Stomach (tissue), 8 donors: ENCODE measurements at regions not wholly inside any gene's neighbourhood (a gene's known extent, or its start where the extent isn't known, plus 50 kb on each side); places are given as distances from the start of the nearest gene placed in this dataset.

Experiments used
- DNase-seq, 2 donors: peaks; one replicate each; pipeline versions ENCODE4 v3.0.0 to v3.0.0-alpha.2; 2013 to 2019
- H3K27ac ChIP-seq, 5 donors: fragments of 200-600 bp in 4 of 5; sonication (generic) in 4 of 5; one replicate each; pipeline ENCODE4 v1.5.1; 2013 to 2019; ENCODE audit warnings: mild to moderate bottlenecking in 1 of 5, moderate library complexity in 1 of 5
- H3K27me3 ChIP-seq, 3 donors: fragments of 200-600 bp; sonication (generic); one replicate each; pipeline ENCODE4 v1.5.1; 2017 to 2019; ENCODE audit warnings: mixed run types in 1 of 3
- H3K36me3 ChIP-seq, 4 donors: fragments of 200-600 bp; sonication (generic); 1 replicate in 3 of 4; 2 replicates in 1 of 4; pipeline ENCODE4 v1.5.1; 2016 to 2019
- H3K4me1 ChIP-seq, 4 donors: fragments of 200-600 bp; sonication (generic); one replicate each; pipeline ENCODE4 v1.5.1; 2016 to 2019
- H3K4me3 ChIP-seq, 4 donors: fragments of 200-600 bp; sonication (generic) in 3 of 4; one replicate each; pipeline ENCODE4 v1.5.1; 2016 to 2019; ENCODE audit warnings: mild to moderate bottlenecking in 1 of 4
- H3K9me3 ChIP-seq, 4 donors: fragments of 200-600 bp; sonication (generic); one replicate each; pipeline ENCODE4 v1.5.1; 2016 to 2019
- CTCF ChIP-seq, 7 experiments: fragments of 450-650 bp in 4 of 7; fragments of 200-600 bp in 3 of 7; sonication (generic) in 3 of 7; IDR thresholded peaks; one replicate each; pipeline ENCODE4 v1.5.1; 2016 to 2019; ENCODE audit warnings: antibody characterized with exemption in 7 of 7, control low read depth in 2 of 7, mild to moderate bottlenecking in 1 of 7
- EP300 ChIP-seq: sonication (generic); formaldehyde crosslinking; IDR thresholded peaks from one replicate; pipeline ENCODE4 v1.6.1; 2017; ENCODE audit warnings: antibody characterized with exemption
- POLR2A ChIP-seq, 4 donors: fragments of 450-650 bp; IDR thresholded peaks; one replicate each; pipeline ENCODE4 v1.6.1; 2016; ENCODE audit warnings: antibody characterized with exemption in 4 of 4, control low read depth in 2 of 4, mild to moderate bottlenecking in 1 of 4, moderate library complexity in 1 of 4
- POLR2AphosphoS5 ChIP-seq, 3 donors: sonication (generic); formaldehyde crosslinking; IDR thresholded peaks; one replicate each; pipeline ENCODE4 v1.6.1; 2016; ENCODE audit warnings: antibody characterized with exemption in 3 of 3
- WGBS, 5 donors: extraction: QIAGEN DNeasy Blood & Tissue Kit in 3 of 5; methylation state at CpG; one replicate each; pipeline versions ENCODE4 v1.1.5 to v1.1.7; 2013 to 2018; 5-methylcytosine and 5-hydroxymethylcytosine counted together
- intact Hi-C: fragments of 100-400 bp; cut with DNase I; formaldehyde crosslinking; loops from one replicate; pipeline ENCODE4 v1.15.1; 2023; ENCODE audit warnings: low total_unique reads
- donor health status: healthy with polysubstance abuse.
- donor health status: Bipolar disorder and iron deficiency.
- donor health status: healthy.

GRCh38 chr7:18081617-18082016, 54.0 kb upstream of the PRPS1L1 start:
- intact Hi-C loops, result no loop called here
- no peak for DNase-seq

GRCh38 chr7:18082169-18082568, 54.5 kb upstream of the PRPS1L1 start:
- Histone ChIP-seq H3K4me3 (no peak overlapping the region), H3K27ac (no peak overlapping the region), H3K27me3 (peaks cover 0 to 28% (median 14%) of the 10 kb centered on the region in 3 donors), H3K36me3 (no peaks in the 10 kb centered on the region), H3K4me1 (peaks cover 7 to 14% (median 11%) of the 10 kb centered on the region in 4 donors), H3K9me3 (peaks cover 0 to 21% (median 17%) of the 10 kb centered on the region in 4 donors)
- no peak for DNase-seq
- intact Hi-C loops, result no loop called here
- 83 to 100% (median 94%) methylated on average over 2 of the region's 2 CpGs for WGBS, 5 donors
- TF ChIP-seq POLR2A (IDR thresholded peaks at IDR 0.05) (no peak), CTCF (IDR thresholded peaks at IDR 0.05) (no peak), EP300 (no peak), POLR2AphosphoS5 (IDR thresholded peaks at IDR 0.05) (no peak)

More at GRCh38 chr7:18081617-18082016, 54.0 kb upstream of the PRPS1L1 start:
- H3K4me3 ChIP-seq, result no peak overlapping the region
- H3K27me3 ChIP-seq, result peaks cover 0 to 23% (median 11%) of the 10 kb centered on the region in 3 donors
- H3K27ac ChIP-seq, result no peak overlapping the region
- H3K36me3 ChIP-seq, result no peaks in the 10 kb centered on the region
- peaks cover 0 to 21% (median 17%) of the 10 kb centered on the region in 4 donors for H3K9me3 ChIP-seq
- H3K4me1 ChIP-seq, result peaks cover 4 to 11% (median 8%) of the 10 kb centered on the region in 4 donors
- TF ChIP-seq CTCF (IDR thresholded peaks at IDR 0.05), result no peak
- no peak for TF ChIP-seq POLR2AphosphoS5 (IDR thresholded peaks at IDR 0.05)

- no peaks in the 10 kb centered on the region for H3K36me3 ChIP-seq
- peak overlapping the region; percentile 71 to 87 (median 80) for H3K4me3 ChIP-seq
- TF ChIP-seq POLR2A (IDR thresholded peaks at IDR 0.05), result no peak
- TF ChIP-seq POLR2AphosphoS5 (IDR thresholded peaks at IDR 0.05), result no peak
- TF ChIP-seq CTCF (IDR thresholded peaks at IDR 0.05), result no peak
- no peak for TF ChIP-seq EP300
- peak overlapping the region in 2 of 5 donors; percentile 42 to 82 for H3K27ac ChIP-seq
- H3K9me3 ChIP-seq, result peaks cover 0 to 14% (median 11%) of the 10 kb centered on the region in 4 donors
- H3K4me1 ChIP-seq, result peaks cover 9 to 21% (median 17%) of the 10 kb centered on the region in 4 donors
- 0 to 2% (median 1%) methylated on average over 46 to 108 of the region's 108 CpGs for WGBS, 5 donors
- intact Hi-C loops, result no loop called here
- peaks cover 0 to 36% (median 15%) of the 10 kb centered on the region in 3 donors for H3K27me3 ChIP-seq
- peak in 1 of 2 donors; percentile 79 for DNase-seq
These were observed 58.7 kb upstream of the PRPS1L1 start for GRCh38 chr7:18086165-18087025.

GRCh38 chr7:18087026-18087686, 59.5 kb upstream of the PRPS1L1 start:
- Histone ChIP-seq H3K36me3 (no peaks in the 10 kb centered on the region), H3K9me3 (peaks cover 0 to 7% (median 5%) of the 10 kb centered on the region in 4 donors), H3K27me3 (peaks cover 0 to 36% (median 15%) of the 10 kb centered on the region in 3 donors), H3K4me3 (peak overlapping the region; percentile 71 to 87 (median 80)), H3K4me1 (peaks cover 9 to 21% (median 17%) of the 10 kb centered on the region in 4 donors), H3K27ac (peak overlapping the region in 1 of 5 donors; percentile 82)
- DNase-seq, result no peak
- TF ChIP-seq CTCF (IDR thresholded peaks at IDR 0.05) (no peak), EP300 (no peak), POLR2A (IDR thresholded peaks at IDR 0.05) (no peak), POLR2AphosphoS5 (IDR thresholded peaks at IDR 0.05) (no peak)
- intact Hi-C loops, result no loop called here
- 4 to 10% (median 9%) methylated on average over 33 to 38 of the region's 38 CpGs for WGBS, 5 donors
